Tibial artery (tissue), 4 donors: ENCODE measurements at regions not wholly inside any gene's neighbourhood (a gene's known extent, or its start where the extent isn't known, plus 50 kb on each side); places are given as distances from the start of the nearest gene placed in this dataset.
"Not testable (repeated sequence)": the region's sequence is repeated elsewhere in the genome, so short reads cannot be mapped to it uniquely, and the experiment has no call there.

Source experiments
- DNase-seq, 2 donors: peaks; one replicate each; pipeline ENCODE4 v3.0.0-alpha.2; 2019
- H3K27ac ChIP-seq, 2 donors: fragments of 200-600 bp; sonication (generic) in 1 of 2; 1 replicate in 1 of 2; 2 replicates in 1 of 2; pipeline ENCODE4 v1.5.1; 2018 to 2019; ENCODE audit warnings: mild to moderate bottlenecking in 1 of 2
- H3K27me3 ChIP-seq, 2 donors: fragments of 200-600 bp; sonication (generic) in 1 of 2; one replicate each; pipeline versions ENCODE4 v1.5.1 to v1.6.0; 2016 to 2019
- H3K36me3 ChIP-seq, 3 donors: fragments of 200-600 bp; sonication (generic) in 2 of 3; one replicate each; pipeline ENCODE4 v1.5.1; 2016 to 2019; ENCODE audit warnings: mild to moderate bottlenecking in 2 of 3
- H3K4me1 ChIP-seq, 4 donors: fragments of 200-600 bp; sonication (generic) in 2 of 4; 1 replicate in 3 of 4; 2 replicates in 1 of 4; pipeline ENCODE4 v1.5.1; 2016 to 2019
- H3K4me3 ChIP-seq, 2 donors: fragments of 200-600 bp; sonication (generic) in 1 of 2; 1 replicate in 1 of 2; 2 replicates in 1 of 2; pipeline ENCODE4 v1.5.1; 2018 to 2019; ENCODE audit warnings: mild to moderate bottlenecking in 2 of 2
- H3K9me3 ChIP-seq, 3 donors: fragments of 200-600 bp; sonication (generic) in 1 of 3; one replicate each; pipeline ENCODE4 v1.5.1; 2016 to 2019
- intact Hi-C: fragments of 100-400 bp; cut with DNase I; formaldehyde crosslinking; loops from one replicate; pipeline ENCODE4 v1.15.0; 2023; ENCODE audit warnings: low total_unique reads
- TF ChIP-seq, protein P1 (sequence below), 2 experiments: fragments of 200-600 bp in 1 of 2; fragments of 450-650 bp in 1 of 2; IDR thresholded peaks; one replicate each; pipeline ENCODE4 v1.5.1; 2017 to 2019; ENCODE audit warnings: antibody characterized with exemption in 2 of 2, mild to moderate bottlenecking in 1 of 2, moderate library complexity in 1 of 2

DNA sequence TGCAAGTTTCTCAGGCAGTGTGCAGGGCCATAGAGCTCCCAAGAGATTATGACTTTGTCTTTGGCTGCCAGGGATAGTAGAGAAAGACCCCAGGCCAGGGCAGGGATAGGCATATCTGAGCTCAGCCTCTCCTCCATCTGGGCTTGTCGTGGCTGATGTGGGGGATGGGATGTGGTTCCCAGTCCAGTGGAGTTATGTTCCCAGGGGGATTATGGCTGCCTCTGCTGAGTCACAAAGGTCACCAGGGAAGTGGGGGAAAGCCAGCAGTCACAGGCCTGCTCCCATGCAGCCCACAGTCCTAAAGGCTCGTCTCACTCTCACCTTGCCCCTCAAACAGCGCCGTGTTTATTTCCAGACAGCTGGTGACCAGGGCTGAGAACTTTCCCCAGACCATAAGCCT lies 354.9 kb downstream of the SI start:
- intact Hi-C loops: no loop called here
- DNase-seq: no peak
- H3K4me1 ChIP-seq: no peaks in the 10 kb centered on the region
- H3K27me3 ChIP-seq: peaks cover 0 to 3% of the 10 kb centered on the region in 2 donors
- no peak overlapping the region for H3K27ac ChIP-seq
- H3K9me3 ChIP-seq: no peaks in the 10 kb centered on the region
- no peaks in the 10 kb centered on the region for H3K36me3 ChIP-seq
- TF ChIP-seq, protein P1, sequence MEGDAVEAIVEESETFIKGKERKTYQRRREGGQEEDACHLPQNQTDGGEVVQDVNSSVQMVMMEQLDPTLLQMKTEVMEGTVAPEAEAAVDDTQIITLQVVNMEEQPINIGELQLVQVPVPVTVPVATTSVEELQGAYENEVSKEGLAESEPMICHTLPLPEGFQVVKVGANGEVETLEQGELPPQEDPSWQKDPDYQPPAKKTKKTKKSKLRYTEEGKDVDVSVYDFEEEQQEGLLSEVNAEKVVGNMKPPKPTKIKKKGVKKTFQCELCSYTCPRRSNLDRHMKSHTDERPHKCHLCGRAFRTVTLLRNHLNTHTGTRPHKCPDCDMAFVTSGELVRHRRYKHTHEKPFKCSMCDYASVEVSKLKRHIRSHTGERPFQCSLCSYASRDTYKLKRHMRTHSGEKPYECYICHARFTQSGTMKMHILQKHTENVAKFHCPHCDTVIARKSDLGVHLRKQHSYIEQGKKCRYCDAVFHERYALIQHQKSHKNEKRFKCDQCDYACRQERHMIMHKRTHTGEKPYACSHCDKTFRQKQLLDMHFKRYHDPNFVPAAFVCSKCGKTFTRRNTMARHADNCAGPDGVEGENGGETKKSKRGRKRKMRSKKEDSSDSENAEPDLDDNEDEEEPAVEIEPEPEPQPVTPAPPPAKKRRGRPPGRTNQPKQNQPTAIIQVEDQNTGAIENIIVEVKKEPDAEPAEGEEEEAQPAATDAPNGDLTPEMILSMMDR (IDR thresholded peaks at IDR 0.05): no peak
- no peak overlapping the region for H3K4me3 ChIP-seq

DNA sequence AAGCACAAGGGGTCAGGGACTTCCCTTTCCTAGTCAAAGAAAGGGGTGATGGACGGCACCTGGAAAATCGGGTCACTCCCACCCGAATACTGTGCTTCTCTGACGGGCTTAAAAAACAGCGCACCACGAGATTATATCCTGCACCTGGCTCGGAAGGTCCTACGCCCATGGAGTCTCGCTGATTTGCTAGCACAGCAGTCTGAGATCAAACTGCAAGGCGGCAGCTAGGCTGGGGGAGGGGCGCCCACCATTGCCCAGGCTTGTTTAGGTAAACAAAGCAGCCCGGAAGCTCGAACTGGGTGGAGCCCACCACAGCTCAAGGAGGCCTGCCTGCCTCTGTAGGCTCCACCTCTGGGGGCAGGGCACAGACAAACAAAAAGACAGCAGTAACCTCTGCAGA lies 375.5 kb downstream of the SI start:
- H3K4me1 ChIP-seq, H3K4me3 ChIP-seq, H3K27me3 ChIP-seq, DNase-seq, H3K27ac ChIP-seq, intact Hi-C loops, H3K9me3 ChIP-seq, H3K36me3 ChIP-seq: not testable (repeated sequence)

DNA sequence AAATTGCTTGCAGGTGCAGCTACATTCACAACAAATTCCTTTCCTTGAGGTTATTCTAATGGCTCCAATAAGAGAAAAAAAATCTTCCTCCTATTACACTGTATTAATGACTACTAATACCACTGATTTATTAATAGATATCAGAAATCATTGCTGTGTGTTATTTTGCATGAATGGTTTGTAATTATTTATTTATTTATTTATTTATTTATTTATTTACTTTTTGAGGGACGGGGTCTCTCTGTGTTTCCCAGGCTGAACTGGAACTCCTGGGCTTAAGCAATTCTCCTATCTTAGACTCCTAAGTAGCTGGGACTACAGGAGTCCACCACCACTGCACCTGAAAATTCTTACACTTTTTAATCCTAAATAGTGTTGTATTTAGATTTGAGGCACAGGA lies 390.4 kb downstream of the SI start:
- Histone ChIP-seq H3K27me3 (no peaks in the 10 kb centered on the region), H3K9me3 (no peaks in the 10 kb centered on the region), H3K36me3 (no peaks in the 10 kb centered on the region), H3K4me1 (no peaks in the 10 kb centered on the region), H3K27ac (no peak overlapping the region), H3K4me3 (no peak overlapping the region)
- DNase-seq: no peak
- TF ChIP-seq, protein P1 (IDR thresholded peaks at IDR 0.05): no peak
- intact Hi-C loops: no loop called here

DNA sequence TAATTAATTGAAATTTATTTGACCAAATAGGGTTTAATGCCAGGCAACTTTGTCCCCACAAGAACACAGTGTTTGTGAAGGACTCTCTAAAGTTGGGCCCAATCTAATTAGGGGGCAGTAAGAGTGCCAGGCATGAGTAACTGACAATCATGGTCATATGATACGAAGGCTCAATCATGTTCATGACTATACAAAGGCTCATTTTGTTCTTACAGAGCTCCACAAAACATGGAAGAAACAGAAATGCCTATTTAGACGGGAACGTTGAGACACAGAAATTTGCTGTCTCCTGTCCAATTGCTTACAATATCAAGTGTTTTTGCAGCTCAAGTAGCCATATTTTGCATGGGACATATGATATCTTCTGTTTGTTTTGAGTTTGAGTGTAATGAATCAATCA lies 391.1 kb downstream of the SI start:
- Histone ChIP-seq H3K27ac (no peak overlapping the region), H3K27me3 (no peaks in the 10 kb centered on the region), H3K36me3 (no peaks in the 10 kb centered on the region), H3K4me1 (no peaks in the 10 kb centered on the region), H3K4me3 (no peak overlapping the region), H3K9me3 (no peaks in the 10 kb centered on the region)
- TF ChIP-seq, protein P1 (IDR thresholded peaks at IDR 0.05): no peak
- intact Hi-C loops: no loop called here
- DNase-seq: no peak

DNA sequence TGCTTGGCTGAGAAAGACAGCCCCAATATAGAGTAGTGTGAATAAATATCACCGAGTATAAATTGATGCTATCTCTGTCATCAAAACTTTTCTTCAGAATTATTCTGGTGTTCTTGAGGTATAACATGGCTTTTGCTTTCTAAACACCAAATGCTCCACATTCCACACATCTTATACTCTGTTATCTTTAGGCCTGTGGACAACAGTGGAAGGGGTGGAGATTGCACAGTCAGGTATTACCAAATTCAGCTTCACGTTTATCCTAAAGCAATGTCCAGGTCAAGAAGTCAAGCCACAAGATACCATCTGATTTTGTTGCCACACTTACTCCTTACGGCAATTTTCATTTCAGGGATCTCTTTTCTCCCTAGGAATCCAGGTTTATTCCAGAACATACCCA lies 394.8 kb downstream of the SI start:
- intact Hi-C loops: no loop called here
- Histone ChIP-seq H3K4me1 (no peaks in the 10 kb centered on the region), H3K4me3 (no peak overlapping the region), H3K27me3 (no peaks in the 10 kb centered on the region), H3K9me3 (no peaks in the 10 kb centered on the region), H3K27ac (no peak overlapping the region), H3K36me3 (no peaks in the 10 kb centered on the region)
- no peak for DNase-seq
- TF ChIP-seq, protein P1 (IDR thresholded peaks at IDR 0.05): no peak

DNA sequence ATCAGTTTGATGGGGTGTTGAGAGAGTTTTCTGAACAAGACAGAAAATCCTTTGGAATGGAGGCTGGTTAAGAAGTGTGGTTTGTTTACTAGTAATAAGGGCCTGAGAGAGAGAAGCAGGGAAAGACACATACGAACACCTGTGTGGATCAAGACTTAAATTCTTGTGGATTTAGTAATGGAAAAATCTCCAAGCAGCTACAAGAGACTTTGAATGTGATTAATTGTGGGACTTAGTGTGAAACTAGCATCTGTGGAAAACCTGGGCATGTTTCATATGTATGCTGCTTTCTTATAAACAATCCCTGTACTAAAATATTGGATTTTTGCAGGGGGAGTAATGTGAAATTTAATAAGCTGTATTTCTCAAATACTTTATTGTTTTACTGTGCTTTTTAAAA lies 399.1 kb downstream of the SI start:
- no peak overlapping the region for H3K27ac ChIP-seq
- no peaks in the 10 kb centered on the region for H3K27me3 ChIP-seq
- H3K4me3 ChIP-seq: no peak overlapping the region
- intact Hi-C loops: no loop called here
- TF ChIP-seq, protein P1 (IDR thresholded peaks at IDR 0.05): no peak
- DNase-seq: no peak
- H3K4me1 ChIP-seq: no peaks in the 10 kb centered on the region
- no peaks in the 10 kb centered on the region for H3K9me3 ChIP-seq
- no peaks in the 10 kb centered on the region for H3K36me3 ChIP-seq
